Neutrophil (primary cell): ENCODE measurements at regions not wholly inside any gene's neighbourhood (a gene's known extent, or its start where the extent isn't known, plus 50 kb on each side); places are given as distances from the start of the nearest gene placed in this dataset.

Source experiments
- H3K27ac ChIP-seq: fragments of 200-600 bp; sonication (generic); 2 replicates; pipeline ENCODE4 v1.5.1; 2016; ENCODE audit warnings: mild to moderate bottlenecking, moderate library complexity
- H3K27me3 ChIP-seq: fragments of 200-600 bp; sonication (generic); 2 replicates; pipeline ENCODE4 v1.6.0; 2016; ENCODE audit warnings: mild to moderate bottlenecking
- H3K36me3 ChIP-seq: fragments of 200-600 bp; sonication (generic); 2 replicates; pipeline ENCODE4 v1.5.1; 2017
- H3K4me1 ChIP-seq, 2 experiments: fragments of 200-600 bp in 1 of 2; sonication (generic) in 1 of 2; 1 replicate in 1 of 2; 2 replicates in 1 of 2; pipeline versions ENCODE4 v1.5.1 to v1.6.1; 2013 to 2016; ENCODE audit warnings: low read depth in 1 of 2, low read length in 1 of 2, mild to moderate bottlenecking in 1 of 2, moderate library complexity in 1 of 2; ENCODE audit not compliant: control insufficient read depth in 1 of 2, insufficient read depth in 1 of 2
- H3K4me3 ChIP-seq, 2 experiments: fragments of 200-600 bp in 1 of 2; sonication (generic) in 1 of 2; 1 replicate in 1 of 2; 2 replicates in 1 of 2; pipeline ENCODE4 v1.5.1; 2013 to 2016; ENCODE audit warnings: low read depth in 1 of 2, low read length in 1 of 2, mild to moderate bottlenecking in 1 of 2, moderate library complexity in 1 of 2
- H3K9me3 ChIP-seq: fragments of 200-600 bp; sonication (generic); 2 replicates; pipeline ENCODE4 v1.5.1; 2016
- CTCF ChIP-seq: fragments of 200-600 bp; sonication (generic); IDR thresholded peaks from 2 replicates; pipeline ENCODE4 v1.5.1; 2016; ENCODE audit warnings: antibody characterized with exemption

- Histone ChIP-seq H3K4me1 (no peaks in the 10 kb centered on the region), H3K36me3 (no peaks in the 10 kb centered on the region), H3K27me3 (no peaks in the 10 kb centered on the region), H3K27ac (no peak overlapping the region), H3K9me3 (no peaks in the 10 kb centered on the region), H3K4me3 (no peak overlapping the region)
- no peak for TF ChIP-seq CTCF
These were observed 131.2 kb upstream of the DACH1 start for GRCh38 chr13:71998223-71998622.

- no peaks in the 10 kb centered on the region for H3K9me3 ChIP-seq
- no peak overlapping the region for H3K4me3 ChIP-seq
- no peaks in the 10 kb centered on the region for H3K36me3 ChIP-seq
- H3K27ac ChIP-seq, result no peak overlapping the region
- TF ChIP-seq CTCF, result no peak
- H3K4me1 ChIP-seq, result no peaks in the 10 kb centered on the region
- no peaks in the 10 kb centered on the region for H3K27me3 ChIP-seq
These were observed 112.6 kb upstream of the DACH1 start for GRCh38 chr13:71979616-71980015.

GRCh38 chr13:71977028-71977427 lies 110.0 kb upstream of the DACH1 start:
- Histone ChIP-seq H3K4me3 (no peak overlapping the region), H3K4me1 (no peaks in the 10 kb centered on the region), H3K27ac (no peak overlapping the region), H3K9me3 (no peaks in the 10 kb centered on the region), H3K36me3 (no peaks in the 10 kb centered on the region), H3K27me3 (no peaks in the 10 kb centered on the region)
- no peak for TF ChIP-seq CTCF

- Histone ChIP-seq H3K4me3 (no peak overlapping the region), H3K4me1 (peaks cover 3 to 19% of the 10 kb centered on the region in 2 experiments), H3K36me3 (no peaks in the 10 kb centered on the region), H3K27me3 (no peaks in the 10 kb centered on the region), H3K9me3 (no peaks in the 10 kb centered on the region), H3K27ac (no peak overlapping the region)
- TF ChIP-seq CTCF, result no peak
These were observed 101.0 kb upstream of the DACH1 start for GRCh38 chr13:71967990-71968389.

- no peak overlapping the region for H3K27ac ChIP-seq
- H3K27me3 ChIP-seq, result no peaks in the 10 kb centered on the region
- H3K9me3 ChIP-seq, result no peaks in the 10 kb centered on the region
- no peak for TF ChIP-seq CTCF
- no peaks in the 10 kb centered on the region for H3K36me3 ChIP-seq
- peak overlapping the region in 1 of 2 experiments; percentile 19 for H3K4me3 ChIP-seq
- peaks cover 3 to 12% of the 10 kb centered on the region in 2 experiments for H3K4me1 ChIP-seq
These were observed 97.6 kb upstream of the DACH1 start for GRCh38 chr13:71964491-71965100.
